ENCODE measurements at regions not wholly inside any gene's neighbourhood (a gene's known extent, or its start where the extent isn't known, plus 50 kb on each side); places are given as distances from the start of the nearest gene placed in this dataset.

DNA sequence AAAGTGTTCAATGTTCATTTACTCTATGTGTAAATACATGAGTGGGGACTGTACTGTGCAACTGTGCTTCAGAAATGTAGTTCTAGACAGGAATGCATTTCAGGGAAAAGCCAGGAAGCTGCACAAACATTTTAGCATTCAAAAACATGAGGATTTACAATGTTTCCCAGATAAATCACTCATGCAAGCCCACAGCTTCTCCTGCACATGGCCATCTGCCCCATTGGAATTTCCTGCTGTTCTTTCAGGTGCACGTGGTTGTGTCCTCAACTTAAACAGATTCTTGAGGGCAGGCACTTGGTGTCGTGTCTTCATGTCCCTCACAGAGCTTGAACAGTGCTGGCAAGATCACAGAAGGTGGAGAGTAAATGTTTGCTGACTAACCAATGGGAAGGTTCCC lies 101.5 kb downstream of the UNC5CL start:
- H2BK120ac ChIP-seq (replicated peaks; ENCODE audit: low read depth, low read length): no peak overlapping the region
- no peak overlapping the region for H3K4ac ChIP-seq (replicated peaks; ENCODE audit: insufficient read length, low read depth, low read length)
- H2BK5ac ChIP-seq (ENCODE audit: low read depth, low read length): no peak overlapping the region
- no peaks in the 10 kb centered on the region for H4K20me1 ChIP-seq (replicated peaks in 1 of 2; ENCODE audit: control insufficient read depth in 1 of 2, insufficient read depth in 2 of 2, low read length in 2 of 2)
- no peak overlapping the region for H3K27ac ChIP-seq (ENCODE audit: low read depth, low read length)
- H3K79me2 ChIP-seq (ENCODE audit: control insufficient read depth in 1 of 2, insufficient read depth in 2 of 2, low read length in 2 of 2): no peaks in the 10 kb centered on the region
- no peak overlapping the region; the same call in 1 of the 2 replicates for H2AFZ ChIP-seq (ENCODE audit: low read length)
- H3K14ac ChIP-seq (ENCODE audit: insufficient read length): no peak overlapping the region
- H3K9me3 ChIP-seq (ENCODE audit: insufficient read depth in 2 of 2, low read depth in 1 of 2, low read length in 1 of 2): no peaks in the 10 kb centered on the region
- H4K8ac ChIP-seq (ENCODE audit: extremely low read depth, insufficient read depth, low read length): no peak overlapping the region
- H4K5ac ChIP-seq (ENCODE audit: insufficient read length, low read depth, low read length): no peak overlapping the region
- FAIRE-seq: no peak
- no peaks in the 10 kb centered on the region for H3K36me3 ChIP-seq (ENCODE audit: control insufficient read depth in 2 of 4, insufficient read depth in 4 of 4, low read length in 3 of 4)
- H3K23me2 ChIP-seq (ENCODE audit: low read depth, low read length): no peaks in the 10 kb centered on the region
- no peak overlapping the region for H3K4me2 ChIP-seq (ENCODE audit: insufficient read depth in 1 of 2, low read depth in 2 of 2, low read length in 2 of 2)
- H2BK12ac ChIP-seq (ENCODE audit: low read depth, low read length): no peak overlapping the region
- no peak overlapping the region for H3K18ac ChIP-seq (ENCODE audit: extremely low read depth, low read length)
- H2AK5ac ChIP-seq (ENCODE audit: low read depth, low read length): no peak overlapping the region
- 71% methylated on average over 2 of the region's 2 CpGs; no CpG with 5 or more reads in 1 of the 2 experiments for WGBS, 2 experiments (ENCODE audit: extremely low coverage in 1 of 2, insufficient coverage in 1 of 2, insufficient read length in 1 of 2, insufficient replicate concordance in 2 of 2, low coverage in 1 of 2, low lambda C conversion rate in 2 of 2, missing lambda C conversion rate in 1 of 2)
- peaks cover 0 to 4% (median 0%) of the 10 kb centered on the region in 4 experiments; a peak in 2 of 7 replicates for H3K4me1 ChIP-seq (replicated peaks in 1 of 4; ENCODE audit: control insufficient read depth in 3 of 4, insufficient read depth in 4 of 4, low read length in 3 of 4)
- H3K27me3 ChIP-seq (replicated peaks in 1 of 4; ENCODE audit: control insufficient read depth in 3 of 4, extremely low read depth in 1 of 4, insufficient read depth in 3 of 4, low read length in 3 of 4): no peaks in the 10 kb centered on the region
- H3K79me1 ChIP-seq (ENCODE audit: low read depth, low read length): no peaks in the 10 kb centered on the region
- ChIA-PET CTCF (ENCODE audit: partially characterized antibody) (interaction anchor here (0.8 to 1.7 kb wide), 5 partner anchors 10 to 90 kb away, joined by 3 to 7 read pairs (median 4); no protein-coding TSS in a partner anchor), POLR2A (ENCODE audit: partially characterized antibody) (no interaction called here)
- no peak overlapping the region for H3K9ac ChIP-seq (replicated peaks in 1 of 4; ENCODE audit: extremely low read depth in 1 of 4, low read depth in 3 of 4, low read length in 3 of 4)
- H2BK20ac ChIP-seq (ENCODE audit: low read length): no peak overlapping the region
- H2BK15ac ChIP-seq (ENCODE audit: low read length): no peak overlapping the region
- no peak overlapping the region for H3K23ac ChIP-seq (ENCODE audit: insufficient read length)
- no peak overlapping the region for H4K91ac ChIP-seq (replicated peaks; ENCODE audit: insufficient read length, low read length)
- H3K4me3 ChIP-seq (ENCODE audit: extremely low read depth in 1 of 4, insufficient read depth in 2 of 4, low read depth in 3 of 4, low read length in 4 of 4): no peak overlapping the region
- DNase-seq (ENCODE audit: low read depth in 1 of 2, low spot score in 2 of 2): no peak
- no peak overlapping the region for H3K56ac ChIP-seq (replicated peaks; ENCODE audit: insufficient read length, low read depth, low read length)
- TF ChIP-seq SAP30 (IDR thresholded peaks at IDR 0.05; ENCODE audit: insufficient read depth, insufficient replicate concordance, low read length): no peak
- no peak for TF ChIP-seq BCL11A (IDR thresholded peaks at IDR 0.05; ENCODE audit: low read depth in 2 of 2, low read length in 2 of 2)
- TF ChIP-seq JUND (IDR thresholded peaks at IDR 0.05; ENCODE audit: low read length): no peak
- no peak for TF ChIP-seq SP2 (IDR thresholded peaks at IDR 0.05; ENCODE audit: low read length)
- no peak for TF ChIP-seq SIN3A (conservative IDR thresholded peaks at IDR 0.05 in 1 of 2, IDR thresholded peaks at IDR 0.05 in 1 of 2; ENCODE audit: low read depth in 1 of 2, low read length in 2 of 2)
- no peak for TF ChIP-seq CHD2 (IDR thresholded peaks at IDR 0.05; ENCODE audit: low read length)
- TF ChIP-seq RXRA (IDR thresholded peaks at IDR 0.05; ENCODE audit: insufficient read depth, low read depth, low read length): no peak
- TF ChIP-seq, protein P1, sequence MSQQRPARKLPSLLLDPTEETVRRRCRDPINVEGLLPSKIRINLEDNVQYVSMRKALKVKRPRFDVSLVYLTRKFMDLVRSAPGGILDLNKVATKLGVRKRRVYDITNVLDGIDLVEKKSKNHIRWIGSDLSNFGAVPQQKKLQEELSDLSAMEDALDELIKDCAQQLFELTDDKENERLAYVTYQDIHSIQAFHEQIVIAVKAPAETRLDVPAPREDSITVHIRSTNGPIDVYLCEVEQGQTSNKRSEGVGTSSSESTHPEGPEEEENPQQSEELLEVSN (IDR thresholded peaks at IDR 0.05): no peak
- TF ChIP-seq, protein P2, sequence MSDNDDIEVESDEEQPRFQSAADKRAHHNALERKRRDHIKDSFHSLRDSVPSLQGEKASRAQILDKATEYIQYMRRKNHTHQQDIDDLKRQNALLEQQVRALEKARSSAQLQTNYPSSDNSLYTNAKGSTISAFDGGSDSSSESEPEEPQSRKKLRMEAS (IDR thresholded peaks at IDR 0.05): no peak
- TF ChIP-seq SIRT6 (IDR thresholded peaks at IDR 0.05; ENCODE audit: low read length): no peak
- no peak for TF ChIP-seq YY1 (IDR thresholded peaks at IDR 0.05; ENCODE audit: low read depth, low read length)
- TF ChIP-seq TAF1 (IDR thresholded peaks at IDR 0.05; ENCODE audit: low read depth, low read length): no peak
- TF ChIP-seq POLR2AphosphoS5 (IDR thresholded peaks at IDR 0.05; ENCODE audit: low read depth, low read length): no peak
- TF ChIP-seq, protein P3, sequence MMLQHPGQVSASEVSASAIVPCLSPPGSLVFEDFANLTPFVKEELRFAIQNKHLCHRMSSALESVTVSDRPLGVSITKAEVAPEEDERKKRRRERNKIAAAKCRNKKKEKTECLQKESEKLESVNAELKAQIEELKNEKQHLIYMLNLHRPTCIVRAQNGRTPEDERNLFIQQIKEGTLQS (IDR thresholded peaks at IDR 0.05; ENCODE audit: insufficient read depth, low read depth, low read length): no peak
